ENCODE measurements at regions not wholly inside any gene's neighbourhood (a gene's known extent, or its start where the extent isn't known, plus 50 kb on each side); places are given as distances from the start of the nearest gene placed in this dataset.

GRCh38 chr18:52063923-52064322 lies 276.1 kb upstream of the DCC start:
- TF ChIP-seq CTCF (IDR thresholded peaks at IDR 0.05) (no peak), POLR2A (IDR thresholded peaks at IDR 0.05) (no peak)

Data from stomach (tissue), 4 donors.